Spleen (tissue), 11 donors: ENCODE measurements at regions not wholly inside any gene's neighbourhood (a gene's known extent, or its start where the extent isn't known, plus 50 kb on each side); places are given as distances from the start of the nearest gene placed in this dataset.
"Not testable (repeated sequence)": the region's sequence is repeated elsewhere in the genome, so short reads cannot be mapped to it uniquely, and the experiment has no call there.

Experiments
- DNase-seq: peaks from one replicate; pipeline ENCODE4 v3.0.0-alpha.2; 2020
- H3K27ac ChIP-seq, 8 donors: fragments of 200-600 bp; sonication (generic) in 7 of 8; 1 replicate in 4 of 8; 2 replicates in 4 of 8; pipeline versions ENCODE4 v1.5.0 to v1.8.0; 2016 to 2021; ENCODE audit warnings: inconsistent platforms in 4 of 8, mild to moderate bottlenecking in 4 of 8, moderate library complexity in 1 of 8
- H3K27me3 ChIP-seq, 7 donors: fragments of 200-600 bp; sonication (generic) in 6 of 7; replicated peaks in 1 of 7; 1 replicate in 4 of 7; 2 replicates in 3 of 7; pipeline versions ENCODE4 v1.5.0 to v1.8.0; 2016 to 2021; ENCODE audit warnings: inconsistent platforms in 3 of 7, mild to moderate bottlenecking in 1 of 7
- H3K36me3 ChIP-seq, 6 donors: fragments of 200-600 bp; sonication (generic) in 5 of 6; 1 replicate in 4 of 6; 2 replicates in 2 of 6; pipeline versions ENCODE4 v1.5.0 to v1.8.0; 2016 to 2021; ENCODE audit warnings: inconsistent platforms in 2 of 6
- H3K4me1 ChIP-seq, 6 donors: fragments of 200-600 bp; sonication (generic) in 5 of 6; 1 replicate in 3 of 6; 2 replicates in 3 of 6; pipeline versions ENCODE4 v1.5.0 to v1.8.0; 2016 to 2021; ENCODE audit warnings: inconsistent platforms in 3 of 6
- H3K4me3 ChIP-seq, 8 donors: fragments of 200-600 bp; sonication (generic) in 7 of 8; 1 replicate in 4 of 8; 2 replicates in 4 of 8; pipeline versions ENCODE4 v1.5.0 to v1.8.0; 2016 to 2021; ENCODE audit warnings: inconsistent platforms in 4 of 8, mild to moderate bottlenecking in 4 of 8, moderate library complexity in 2 of 8
- H3K9me3 ChIP-seq, 8 donors: fragments of 200-600 bp; sonication (generic) in 7 of 8; 1 replicate in 4 of 8; 2 replicates in 4 of 8; pipeline versions ENCODE4 v1.5.0 to v1.8.0; 2016 to 2021; ENCODE audit warnings: inconsistent platforms in 4 of 8
- POLR2A ChIP-seq, 3 donors: fragments of 450-650 bp; IDR thresholded peaks; one replicate each; pipeline ENCODE4 v1.5.1; 2017; ENCODE audit warnings: antibody characterized with exemption in 3 of 3, mild to moderate bottlenecking in 1 of 3
- POLR2AphosphoS5 ChIP-seq, 3 donors: sonication (generic); formaldehyde crosslinking; IDR thresholded peaks; one replicate each; pipeline ENCODE4 v1.5.1; 2017; ENCODE audit warnings: antibody characterized with exemption in 3 of 3
- WGBS, 5 donors: extraction: QIAGEN DNeasy Blood & Tissue Kit in 3 of 5; methylation state at CpG; one replicate each; pipeline versions ENCODE4 v1.1.5 to v1.1.7; 2013 to 2018; 5-methylcytosine and 5-hydroxymethylcytosine counted together
- intact Hi-C: fragments of 100-400 bp; cut with DNase I; formaldehyde crosslinking; loops from one replicate; pipeline ENCODE4 v1.15.0; 2023; ENCODE audit warnings: low total_unique reads
- TF ChIP-seq, protein P1 (sequence below), 11 experiments: fragments of 200-600 bp in 7 of 11; fragments of 450-650 bp in 4 of 11; sonication (generic) in 4 of 11; IDR thresholded peaks in 8 of 11; conservative IDR thresholded peaks in 3 of 11; 1 replicate in 7 of 11; 2 replicates in 4 of 11; pipeline versions ENCODE4 v1.4.0 to v1.8.0; 2016 to 2021; ENCODE audit warnings: antibody characterized with exemption in 11 of 11, inconsistent platforms in 4 of 11, mild to moderate bottlenecking in 1 of 11
- donor health status: healthy with polysubstance abuse.
- donor health status: DM: no; HTN: no; CAD: no; lungs with moderate emphysema.
- donor health status: DM: no; HTN: no; CAD: no.
- donor health status: Bipolar disorder and iron deficiency.
- donor health status: healthy.
- donor health status: DM: no; HTN: no; CAD: no.
- donor health status: DM: yes; HTN: yes; CAD: no.

- intact Hi-C loops = no loop called here
- no peaks in the 10 kb centered on the region for H3K36me3 ChIP-seq
- 9 to 11% (median 10%) methylated on average over 39 to 40 of the region's 40 CpGs for WGBS, 5 donors
- no peaks in the 10 kb centered on the region for H3K9me3 ChIP-seq
- peak; percentile 97 for DNase-seq
- no peaks in the 10 kb centered on the region for H3K27me3 ChIP-seq
- peak overlapping the region; percentile 65 to 97 (median 90) for H3K27ac ChIP-seq
- H3K4me3 ChIP-seq = peak overlapping the region; percentile 8 to 75 (median 40)
- H3K4me1 ChIP-seq = peaks cover 0 to 32% (median 22%) of the 10 kb centered on the region in 6 donors
- TF ChIP-seq POLR2AphosphoS5 (IDR thresholded peaks at IDR 0.05) = peak; percentile 93 to 98 (median 95)
- TF ChIP-seq POLR2A (IDR thresholded peaks at IDR 0.05) = peak in 1 of 3 donors; percentile 65
- TF ChIP-seq, protein P1, sequence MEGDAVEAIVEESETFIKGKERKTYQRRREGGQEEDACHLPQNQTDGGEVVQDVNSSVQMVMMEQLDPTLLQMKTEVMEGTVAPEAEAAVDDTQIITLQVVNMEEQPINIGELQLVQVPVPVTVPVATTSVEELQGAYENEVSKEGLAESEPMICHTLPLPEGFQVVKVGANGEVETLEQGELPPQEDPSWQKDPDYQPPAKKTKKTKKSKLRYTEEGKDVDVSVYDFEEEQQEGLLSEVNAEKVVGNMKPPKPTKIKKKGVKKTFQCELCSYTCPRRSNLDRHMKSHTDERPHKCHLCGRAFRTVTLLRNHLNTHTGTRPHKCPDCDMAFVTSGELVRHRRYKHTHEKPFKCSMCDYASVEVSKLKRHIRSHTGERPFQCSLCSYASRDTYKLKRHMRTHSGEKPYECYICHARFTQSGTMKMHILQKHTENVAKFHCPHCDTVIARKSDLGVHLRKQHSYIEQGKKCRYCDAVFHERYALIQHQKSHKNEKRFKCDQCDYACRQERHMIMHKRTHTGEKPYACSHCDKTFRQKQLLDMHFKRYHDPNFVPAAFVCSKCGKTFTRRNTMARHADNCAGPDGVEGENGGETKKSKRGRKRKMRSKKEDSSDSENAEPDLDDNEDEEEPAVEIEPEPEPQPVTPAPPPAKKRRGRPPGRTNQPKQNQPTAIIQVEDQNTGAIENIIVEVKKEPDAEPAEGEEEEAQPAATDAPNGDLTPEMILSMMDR (IDR thresholded peaks at IDR 0.05 in 8 of 11, conservative IDR thresholded peaks at IDR 0.05 in 3 of 11) = peak in 1 of 11 experiments; percentile 6
Measured at GRCh38 chr1:148388260-148389026, 94.7 kb downstream of the PPIAL4G start.

DNA sequence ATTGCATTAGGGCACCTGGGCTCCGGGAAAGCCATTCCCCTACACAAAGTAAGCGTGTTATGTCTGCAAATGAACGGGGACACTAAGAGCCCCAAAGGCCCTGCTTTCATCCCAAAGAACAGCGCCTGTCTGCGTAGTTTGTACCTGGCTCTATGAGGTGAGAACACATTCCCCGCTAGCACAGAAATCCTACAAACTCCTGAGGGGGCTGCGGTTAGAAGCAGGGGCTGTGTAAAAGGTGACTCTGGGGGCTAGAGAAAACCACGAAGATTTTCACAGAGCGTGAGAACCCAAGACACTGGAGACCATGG, 95.2 kb downstream of the PPIAL4G start:
- intact Hi-C loops, H3K27me3 ChIP-seq, DNase-seq, H3K36me3 ChIP-seq, H3K9me3 ChIP-seq: not testable (repeated sequence)
- 71 to 80% (median 72%) methylated on average over 9 of the region's 9 CpGs for WGBS, 5 donors
- peak overlapping the region; percentile 65 to 97 (median 90) for H3K27ac ChIP-seq
- peak overlapping the region in 2 of 8 donors; percentile 42 to 75 for H3K4me3 ChIP-seq
- peaks cover 0 to 32% (median 22%) of the 10 kb centered on the region in 6 donors for H3K4me1 ChIP-seq

DNA sequence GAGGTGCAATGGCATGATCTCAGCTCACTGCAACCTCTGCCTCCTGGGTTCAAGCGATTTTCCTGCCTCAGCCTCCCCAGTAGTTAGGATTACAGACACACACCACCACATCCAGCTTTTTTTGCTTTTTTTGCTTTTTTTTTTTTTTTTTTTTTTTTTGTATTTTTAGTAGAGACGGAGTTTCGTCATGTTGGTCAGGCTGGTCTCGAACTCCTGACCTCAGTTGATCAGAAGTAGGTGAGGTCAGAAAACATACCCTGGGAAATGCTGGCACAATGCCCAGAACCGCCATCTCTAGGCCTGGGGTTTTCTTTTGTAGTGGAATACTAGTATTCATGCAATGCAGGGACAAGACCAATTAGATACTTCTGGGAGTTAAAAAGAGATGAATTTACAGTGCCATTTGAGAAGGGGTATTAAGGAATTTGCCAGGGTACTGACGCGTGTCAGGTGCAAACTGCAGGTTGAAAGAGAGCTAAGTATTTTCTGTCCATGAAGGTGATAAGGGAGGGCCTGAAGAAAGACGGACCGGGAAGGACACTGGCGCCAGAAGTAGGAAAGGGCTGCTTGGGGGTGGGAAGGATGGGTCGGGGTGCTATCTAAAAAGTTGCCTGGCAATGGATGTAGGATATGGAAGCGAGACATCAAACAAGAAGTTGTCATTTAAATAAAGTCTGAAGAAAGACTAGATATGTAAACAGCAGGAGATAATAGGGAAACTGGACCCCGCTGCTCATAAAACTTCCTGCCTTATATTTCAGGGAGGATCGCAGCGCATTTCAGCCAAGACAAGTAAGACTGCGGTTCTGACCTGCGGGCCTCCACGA, 95.8 kb downstream of the PPIAL4G start:
- H3K4me1 ChIP-seq = peaks cover 0 to 32% (median 22%) of the 10 kb centered on the region in 6 donors
- H3K27me3 ChIP-seq, DNase-seq, intact Hi-C loops, H3K9me3 ChIP-seq, H3K4me3 ChIP-seq, H3K36me3 ChIP-seq: not testable (repeated sequence)
- peak overlapping the region in 6 of 8 donors; percentile 65 to 97 (median 90) for H3K27ac ChIP-seq
- WGBS, 5 donors = 82 to 91% (median 88%) methylated on average over 18 of the region's 18 CpGs

- H3K9me3 ChIP-seq = no peaks in the 10 kb centered on the region
- H3K4me1 ChIP-seq = peaks cover 0 to 32% (median 22%) of the 10 kb centered on the region in 6 donors
- intact Hi-C loops = no loop called here
- no peaks in the 10 kb centered on the region for H3K27me3 ChIP-seq
- H3K36me3 ChIP-seq = no peaks in the 10 kb centered on the region
- whole genome bisulfite sequencing, 5 donors = 94 to 100% (median 97%) methylated on average over 1 of the region's 1 CpG
- TF ChIP-seq, protein P1 (IDR thresholded peaks at IDR 0.05 in 8 of 11, conservative IDR thresholded peaks at IDR 0.05 in 3 of 11) = no peak
- TF ChIP-seq POLR2AphosphoS5 (IDR thresholded peaks at IDR 0.05) (no peak), POLR2A (IDR thresholded peaks at IDR 0.05) (no peak)
- no peak overlapping the region for H3K27ac ChIP-seq
- DNase-seq = no peak
- no peak overlapping the region for H3K4me3 ChIP-seq
Measured at GRCh38 chr1:148386617-148387016, 96.5 kb downstream of the PPIAL4G start.

GRCh38 chr1:148386031-148386398, 97.1 kb downstream of the PPIAL4G start:
- DNase-seq, H3K36me3 ChIP-seq, H3K27me3 ChIP-seq, H3K9me3 ChIP-seq, intact Hi-C loops, H3K4me3 ChIP-seq: not testable (repeated sequence)
- H3K27ac ChIP-seq = peak overlapping the region in 4 of 8 donors; percentile 31 to 75 (median 50)
- H3K4me1 ChIP-seq = peaks cover 0 to 32% (median 22%) of the 10 kb centered on the region in 6 donors
- WGBS, 5 donors = 90 to 98% (median 93%) methylated on average over 4 of the region's 4 CpGs
